ENCODE measurements at regions not wholly inside any gene's neighbourhood (a gene's known extent, or its start where the extent isn't known, plus 50 kb on each side); places are given as distances from the start of the nearest gene placed in this dataset.

GRCh38 chr2:213229814-213230213 is 54.5 kb upstream of the SPAG16 start:
- Histone ChIP-seq H3K27me3 (no peaks in the 10 kb centered on the region), H3K9me3 (no peaks in the 10 kb centered on the region), H3K27ac (no peak overlapping the region), H3K36me3 (no peaks in the 10 kb centered on the region), H3K4me3 (no peak overlapping the region), H3K4me1 (peaks cover 0 to 12% (median 0%) of the 10 kb centered on the region in 4 donors)
- intact Hi-C loops (cut with DNase I; ENCODE audit: low total_unique reads): no loop called here
- DNase-seq: no peak
- TF ChIP-seq CTCF (IDR thresholded peaks at IDR 0.05): no peak

GRCh38 chr2:213231966-213232365 is 52.3 kb upstream of the SPAG16 start:
- no peaks in the 10 kb centered on the region for H3K9me3 ChIP-seq
- H3K36me3 ChIP-seq: no peaks in the 10 kb centered on the region
- no peak overlapping the region for H3K27ac ChIP-seq
- no peak for DNase-seq
- intact Hi-C loops (cut with DNase I; ENCODE audit: low total_unique reads): no loop called here
- no peaks in the 10 kb centered on the region for H3K27me3 ChIP-seq
- no peak overlapping the region for H3K4me3 ChIP-seq
- TF ChIP-seq CTCF (IDR thresholded peaks at IDR 0.05): no peak
- peaks cover 0 to 21% (median 0%) of the 10 kb centered on the region in 4 donors for H3K4me1 ChIP-seq

- intact Hi-C loops (cut with DNase I; ENCODE audit: low total_unique reads): no loop called here
- Histone ChIP-seq H3K4me3 (no peak overlapping the region), H3K27me3 (no peaks in the 10 kb centered on the region), H3K27ac (peak overlapping the region in 1 of 2 donors; percentile 24), H3K9me3 (no peaks in the 10 kb centered on the region), H3K4me1 (peaks cover 0 to 30% (median 0%) of the 10 kb centered on the region in 4 donors), H3K36me3 (no peaks in the 10 kb centered on the region)
- TF ChIP-seq CTCF (IDR thresholded peaks at IDR 0.05): no peak
- no peak for DNase-seq
These were observed 51.4 kb upstream of the SPAG16 start for GRCh38 chr2:213232649-213233437.

GRCh38 chr2:213233438-213234330 is 50.6 kb upstream of the SPAG16 start:
- Histone ChIP-seq H3K4me1 (peaks cover 0 to 38% (median 3%) of the 10 kb centered on the region in 4 donors), H3K27ac (peak overlapping the region in 1 of 2 donors; percentile 24), H3K27me3 (no peaks in the 10 kb centered on the region), H3K9me3 (no peaks in the 10 kb centered on the region), H3K36me3 (no peaks in the 10 kb centered on the region), H3K4me3 (no peak overlapping the region)
- TF ChIP-seq CTCF (IDR thresholded peaks at IDR 0.05): no peak
- no peak for DNase-seq
- intact Hi-C loops (cut with DNase I; ENCODE audit: low total_unique reads): no loop called here

Data from tibial artery (tissue), 4 donors.